Calu3 (cell line): ENCODE measurements at regions not wholly inside any gene's neighbourhood (a gene's known extent, or its start where the extent isn't known, plus 50 kb on each side); places are given as distances from the start of the nearest gene placed in this dataset.

Experiments
- BruUV-seq: library from RNA; stranded (reverse); fragments of 400-500 nt; replicated peaks from 2 replicates; lab custom pipeline; 2021; lab: Mats Ljungman, UMichigan
- CTCF ChIA-PET: fragments of 300-600 bp; sonication (Branson Sonifier 250); formaldehyde crosslinking; loops from one replicate; lab custom pipeline; 2022; ENCODE audit warnings: antibody characterized with exemption; lab: Charles Lee
- DNase-seq: peaks from one replicate; pipeline ENCODE4 v3.0.0; 2022
- H3K27ac Mint-ChIP-seq: one replicate; pipeline ENCODE4 v1.8.0; 2022; ENCODE audit warnings: mixed read lengths; ENCODE audit not compliant: unreplicated experiment
- H3K27me3 Mint-ChIP-seq: one replicate; pipeline ENCODE4 v1.8.0; 2022; ENCODE audit warnings: mixed read lengths; ENCODE audit not compliant: unreplicated experiment
- H3K36me3 Mint-ChIP-seq: one replicate; pipeline ENCODE4 v1.8.0; 2022; ENCODE audit warnings: mild to moderate bottlenecking, moderate library complexity, mixed read lengths; ENCODE audit not compliant: insufficient read depth, unreplicated experiment
- H3K4me1 Mint-ChIP-seq: one replicate; pipeline ENCODE4 v1.8.0; 2022; ENCODE audit warnings: mild to moderate bottlenecking, low read depth, mixed read lengths; ENCODE audit not compliant: unreplicated experiment
- H3K4me3 Mint-ChIP-seq: one replicate; pipeline ENCODE4 v1.8.0; 2022; ENCODE audit warnings: mild to moderate bottlenecking, low read depth, moderate library complexity, mixed read lengths; ENCODE audit not compliant: unreplicated experiment
- H3K9me3 Mint-ChIP-seq: one replicate; pipeline ENCODE4 v1.8.0; 2022; ENCODE audit warnings: low read depth, mixed read lengths; ENCODE audit not compliant: unreplicated experiment
- CTCF ChIP-seq: fragments of 200-600 bp; IDR thresholded peaks from one replicate; pipeline ENCODE4 v1.8.0; 2022; ENCODE audit warnings: antibody characterized with exemption; ENCODE audit not compliant: unreplicated experiment
- intact Hi-C: fragments of 100-400 bp; cut with micrococcal nuclease; formaldehyde crosslinking; loops from one replicate; pipeline ENCODE4 v1.10.0; 2022; ENCODE audit not compliant: unreplicated experiment

GRCh38 chr11:95398437-95399112 is 167.6 kb upstream of the SESN3 start:
- intact Hi-C loops, result no loop called here
- no peak for DNase-seq
- no peaks in the 10 kb centered on the region for H3K9me3 Mint-ChIP-seq
- no peak overlapping the region for H3K4me3 Mint-ChIP-seq
- H3K36me3 Mint-ChIP-seq, result no peaks in the 10 kb centered on the region
- no peaks in the 10 kb centered on the region for H3K27me3 Mint-ChIP-seq
- BruUV-seq, result no TSS peak
- TF ChIP-seq CTCF, result no peak
- no peaks in the 10 kb centered on the region for H3K4me1 Mint-ChIP-seq
- H3K27ac Mint-ChIP-seq, result no peak overlapping the region
- CTCF ChIA-PET, result no interaction called here

GRCh38 chr11:95392644-95393043 is 161.6 kb upstream of the SESN3 start:
- H3K36me3 Mint-ChIP-seq, result no peaks in the 10 kb centered on the region
- no peaks in the 10 kb centered on the region for H3K4me1 Mint-ChIP-seq
- DNase-seq, result no peak
- H3K9me3 Mint-ChIP-seq, result no peaks in the 10 kb centered on the region
- H3K27me3 Mint-ChIP-seq, result no peaks in the 10 kb centered on the region
- intact Hi-C loops, result no loop called here
- BruUV-seq, result no TSS peak
- no peak for TF ChIP-seq CTCF
- CTCF ChIA-PET, result no interaction called here
- no peak overlapping the region for H3K27ac Mint-ChIP-seq
- no peak overlapping the region for H3K4me3 Mint-ChIP-seq

DNA sequence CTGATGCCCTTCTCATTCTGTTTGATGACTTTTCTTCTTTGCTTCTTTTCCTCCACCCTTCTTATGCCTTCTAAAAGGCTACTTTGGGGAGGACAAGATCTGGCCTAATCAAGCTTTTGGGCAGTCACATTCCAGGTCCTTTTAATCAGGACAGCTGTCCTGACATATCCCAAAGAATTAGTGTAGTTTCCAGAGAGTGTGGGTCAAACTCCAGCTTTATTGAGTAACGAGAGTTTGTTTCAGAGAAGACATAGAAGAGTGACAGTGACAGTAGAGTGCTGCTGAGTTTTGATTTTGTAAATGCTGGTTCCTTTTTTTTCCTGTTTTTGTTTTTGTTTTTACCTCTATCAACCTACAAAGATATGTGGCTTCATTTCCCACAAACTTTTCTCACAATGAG is 158.4 kb upstream of the SESN3 start:
- H3K4me1 Mint-ChIP-seq, result no peaks in the 10 kb centered on the region
- no TSS peak for BruUV-seq
- H3K27me3 Mint-ChIP-seq, result no peaks in the 10 kb centered on the region
- no peaks in the 10 kb centered on the region for H3K36me3 Mint-ChIP-seq
- CTCF ChIA-PET, result no interaction called here
- no peaks in the 10 kb centered on the region for H3K9me3 Mint-ChIP-seq
- TF ChIP-seq CTCF, result no peak
- H3K4me3 Mint-ChIP-seq, result no peak overlapping the region
- intact Hi-C loops, result no loop called here
- no peak for DNase-seq
- no peak overlapping the region for H3K27ac Mint-ChIP-seq

DNA sequence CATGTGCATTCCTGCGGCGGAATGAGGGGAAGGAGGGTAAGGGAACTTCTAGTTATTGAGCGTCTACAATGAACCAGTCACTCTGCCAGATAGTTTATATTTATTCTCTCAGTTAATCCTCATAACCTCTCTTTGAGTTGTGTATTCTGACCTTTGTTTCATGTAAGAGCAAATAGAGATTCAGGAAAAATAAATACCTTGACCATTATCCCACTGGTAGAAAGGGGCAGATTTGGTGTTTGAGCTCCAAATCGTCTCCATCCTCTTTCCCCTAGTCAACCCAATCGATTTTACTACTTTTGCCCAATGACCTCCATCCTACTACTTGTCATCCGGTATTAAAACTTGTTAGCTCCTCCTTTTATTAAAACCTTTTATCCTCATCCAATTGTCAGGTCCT is 157.1 kb upstream of the SESN3 start:
- Mint-ChIP-seq H3K27me3 (no peaks in the 10 kb centered on the region), H3K36me3 (no peaks in the 10 kb centered on the region), H3K27ac (no peak overlapping the region), H3K4me3 (no peak overlapping the region), H3K4me1 (no peaks in the 10 kb centered on the region), H3K9me3 (no peaks in the 10 kb centered on the region)
- DNase-seq, result no peak
- intact Hi-C loops, result no loop called here
- CTCF ChIA-PET, result no interaction called here
- no peak for TF ChIP-seq CTCF
- BruUV-seq, result no TSS peak
